ENCODE measurements at regions not wholly inside any gene's neighbourhood (a gene's known extent, or its start where the extent isn't known, plus 50 kb on each side); places are given as distances from the start of the nearest gene placed in this dataset.
"Not testable (repeated sequence)": the region's sequence is repeated elsewhere in the genome, so short reads cannot be mapped to it uniquely, and the experiment has no call there.

DNA sequence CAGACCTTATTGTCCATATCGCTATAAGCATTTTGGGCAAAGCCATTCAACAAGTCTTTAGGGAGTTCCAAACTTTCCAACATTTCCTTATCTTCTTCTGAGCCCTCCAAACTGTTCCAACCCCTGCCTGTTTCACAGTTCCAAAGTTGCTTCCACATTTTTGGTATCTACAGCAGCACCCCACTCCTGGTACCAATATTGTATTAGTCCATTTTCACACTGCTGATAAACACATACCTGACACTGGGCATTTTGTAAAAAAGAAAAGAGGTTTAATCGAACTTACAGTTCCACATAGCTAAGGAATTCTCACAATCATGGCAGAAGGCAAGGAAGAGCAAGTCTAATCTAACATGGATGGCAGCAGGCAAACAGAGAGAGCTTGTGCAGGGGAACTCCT lies 834.1 kb upstream of the GBE1 start:
- no peak for DNase-seq

DNA sequence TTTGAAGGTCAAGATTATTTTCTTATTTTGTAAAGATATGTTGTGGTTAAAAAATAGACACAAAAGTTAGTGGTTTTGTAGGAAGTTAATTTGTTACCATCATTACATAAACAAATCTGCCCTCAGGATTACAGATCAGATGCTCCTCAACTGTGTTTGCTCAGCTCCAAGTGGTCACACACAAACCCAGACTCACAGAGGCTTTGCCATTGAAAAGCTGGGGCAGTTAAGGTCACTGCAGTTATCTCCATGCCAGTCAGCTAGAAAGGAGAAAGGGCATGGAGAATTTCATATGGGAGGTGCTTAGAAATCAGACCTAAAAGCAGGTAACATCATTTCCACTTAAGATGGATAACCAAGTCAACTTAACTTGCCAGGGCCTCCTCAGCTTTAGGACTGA lies 825.7 kb upstream of the GBE1 start:
- DNase-seq, result no peak

DNA sequence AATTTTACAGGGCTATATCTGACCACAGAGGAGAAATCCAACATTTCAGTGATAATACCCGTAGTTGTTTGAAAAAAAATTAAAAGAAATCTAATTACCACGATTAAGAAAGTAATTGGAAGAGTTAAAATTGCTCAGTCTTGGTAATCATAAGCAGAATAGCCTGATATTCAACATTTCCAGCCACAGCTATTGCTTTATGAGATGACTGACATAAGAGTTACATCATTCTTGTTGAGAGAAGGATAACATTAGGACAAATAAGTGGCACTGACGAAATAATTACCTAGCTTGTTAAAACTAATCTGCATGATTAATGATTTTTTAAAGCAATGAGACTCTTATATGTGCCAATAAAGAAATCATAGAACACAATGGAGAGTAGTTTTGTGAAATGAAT lies 825.0 kb upstream of the GBE1 start:
- no peak for DNase-seq

DNA sequence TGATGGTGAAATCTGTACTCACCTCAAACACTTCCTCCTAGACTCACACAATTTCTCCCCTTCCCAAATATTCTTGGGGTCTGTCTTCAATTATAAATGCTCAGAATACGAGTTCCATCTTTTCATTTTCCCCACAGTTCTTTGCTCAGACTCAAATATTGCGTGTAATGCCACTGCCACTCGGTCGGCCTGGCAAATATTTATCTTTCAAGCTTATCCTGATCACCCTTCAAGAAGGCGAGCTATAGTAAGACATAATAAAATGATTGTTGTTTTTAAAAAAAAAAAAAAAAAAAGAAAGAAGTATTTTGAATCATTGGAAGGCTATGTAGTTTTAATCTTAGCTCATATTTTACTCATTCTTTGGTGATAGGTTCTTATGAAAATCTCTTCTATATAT lies 824.6 kb upstream of the GBE1 start:
- not testable (repeated sequence) for DNase-seq

DNA sequence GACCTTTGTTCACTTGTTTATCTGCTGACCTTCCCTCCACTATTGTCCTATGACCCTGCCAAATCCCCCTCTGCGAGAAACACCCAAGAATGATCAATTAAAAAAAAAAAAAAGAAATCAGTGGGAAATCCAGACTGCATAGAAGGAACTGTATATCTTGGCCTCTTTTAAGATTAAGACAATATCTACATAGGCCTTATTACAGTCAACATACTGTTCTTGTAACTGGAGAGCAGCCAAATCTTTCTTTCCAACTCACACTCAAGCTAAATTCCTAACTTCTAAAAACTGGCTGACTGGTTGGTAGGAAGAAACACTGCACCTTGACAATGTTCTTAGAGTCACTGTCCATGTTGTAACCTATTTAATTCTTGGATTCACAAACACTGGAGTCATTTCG lies 824.1 kb upstream of the GBE1 start:
- not testable (repeated sequence) for DNase-seq

DNA sequence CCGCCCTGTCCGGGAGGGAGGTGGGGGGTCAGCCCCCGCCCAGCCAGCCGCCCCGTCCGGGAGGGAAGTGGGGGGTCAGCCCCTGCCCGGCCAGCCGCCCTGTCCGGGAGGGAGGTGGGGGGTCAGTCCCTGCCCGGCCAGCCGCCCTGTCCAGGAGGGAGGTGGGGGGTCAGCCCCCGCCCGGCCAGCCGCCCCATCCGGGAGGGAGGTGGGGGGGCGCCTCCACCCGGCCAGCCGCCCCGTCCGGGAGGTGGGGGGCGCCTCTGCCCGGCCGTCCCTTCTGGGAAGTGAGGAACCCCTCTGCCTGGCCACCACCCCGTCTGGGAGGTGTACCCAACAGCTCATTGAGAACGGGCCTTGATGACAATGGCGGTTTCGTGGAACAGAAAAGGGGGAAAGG lies 823.4 kb upstream of the GBE1 start:
- DNase-seq, result not testable (repeated sequence)

- DNase-seq, result not testable (repeated sequence)
Measured at GRCh38 chr3:82584415-82584814, 823.0 kb upstream of the GBE1 start.

DNA sequence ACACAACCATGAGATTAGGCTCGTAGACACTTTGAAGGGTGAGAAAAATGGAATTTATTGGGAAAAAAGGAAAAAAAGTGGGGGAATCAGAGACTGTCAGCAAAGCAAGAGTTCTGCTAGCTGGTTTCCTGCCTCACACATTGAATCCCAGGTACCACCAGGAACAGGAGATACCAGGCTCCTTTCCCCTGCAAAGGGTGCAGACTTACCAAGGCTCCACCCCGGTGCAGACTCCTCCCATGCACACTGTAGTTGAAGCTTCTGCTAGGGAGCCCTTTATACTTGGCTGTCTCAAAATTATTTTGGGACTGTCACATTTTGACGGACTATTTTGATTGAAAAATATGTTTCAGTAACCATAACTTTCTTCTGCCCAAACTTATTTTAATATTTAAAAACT lies 819.9 kb upstream of the GBE1 start:
- no peak for DNase-seq

GRCh38 chr3:82572721-82573120 lies 811.3 kb upstream of the GBE1 start:
- DNase-seq, result no peak

- DNase-seq, result no peak
Measured at GRCh38 chr3:82568776-82569338, 807.4 kb upstream of the GBE1 start.

GRCh38 chr3:82567029-82567600 lies 805.7 kb upstream of the GBE1 start:
- no peak for DNase-seq

GRCh38 chr3:82562896-82563295 lies 801.5 kb upstream of the GBE1 start:
- DNase-seq, result no peak

DNA sequence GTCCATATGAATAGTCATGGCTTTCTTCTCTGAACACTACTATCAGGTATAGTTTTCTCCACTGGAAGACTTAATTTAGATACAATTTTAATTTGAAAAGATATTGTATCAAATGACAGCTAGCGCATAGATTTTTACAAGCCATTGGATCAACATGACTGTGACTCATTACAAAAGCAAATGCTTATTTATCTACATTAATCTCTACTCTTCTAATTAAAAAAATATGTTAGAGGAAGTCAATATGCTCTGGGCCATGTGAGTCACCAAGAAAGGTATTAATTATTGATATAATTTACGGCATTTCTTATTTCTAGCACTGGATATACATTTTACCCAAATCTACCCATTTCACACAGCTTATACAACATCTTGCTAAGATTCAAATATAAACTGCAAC lies 800.3 kb upstream of the GBE1 start:
- DNase-seq, result no peak

DNA sequence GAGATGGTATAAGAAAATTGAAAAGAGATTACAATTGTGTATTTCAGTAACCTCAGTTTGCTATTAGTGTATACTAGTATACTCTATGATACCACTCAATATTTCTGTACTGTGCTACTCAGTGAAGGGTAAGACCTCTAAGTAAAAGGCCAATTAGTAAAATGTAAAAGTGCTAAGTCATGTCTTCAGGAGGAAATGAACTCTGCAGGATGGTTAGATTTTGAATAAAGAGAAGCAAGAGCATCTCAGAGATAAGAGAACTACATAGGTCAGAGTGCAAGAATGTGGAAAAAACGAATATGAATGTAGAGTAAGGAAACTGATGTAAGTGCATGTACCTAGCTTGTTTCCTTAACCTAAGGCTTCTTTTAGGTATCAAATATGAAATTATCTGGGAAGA lies 796.6 kb upstream of the GBE1 start:
- no peak for DNase-seq

DNA sequence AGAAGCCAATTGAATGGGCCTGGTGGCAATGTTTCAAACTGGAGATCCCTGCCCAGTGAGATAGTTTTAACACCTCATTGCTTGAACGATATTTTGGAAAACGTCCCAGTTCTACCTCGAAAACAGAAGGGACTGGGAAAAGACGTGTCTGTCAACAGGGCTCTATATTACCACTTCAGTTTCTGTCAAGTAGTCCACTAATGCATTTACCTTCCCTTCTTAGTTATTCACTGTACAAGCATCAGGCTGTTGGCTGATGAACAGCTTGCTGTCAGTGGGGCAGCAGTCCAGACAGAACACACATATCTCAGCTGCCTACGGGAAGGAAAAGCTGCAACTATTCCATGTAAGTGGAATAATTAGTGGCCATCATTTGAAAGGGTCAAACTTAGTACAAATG lies 794.7 kb upstream of the GBE1 start:
- DNase-seq, result no peak

DNA sequence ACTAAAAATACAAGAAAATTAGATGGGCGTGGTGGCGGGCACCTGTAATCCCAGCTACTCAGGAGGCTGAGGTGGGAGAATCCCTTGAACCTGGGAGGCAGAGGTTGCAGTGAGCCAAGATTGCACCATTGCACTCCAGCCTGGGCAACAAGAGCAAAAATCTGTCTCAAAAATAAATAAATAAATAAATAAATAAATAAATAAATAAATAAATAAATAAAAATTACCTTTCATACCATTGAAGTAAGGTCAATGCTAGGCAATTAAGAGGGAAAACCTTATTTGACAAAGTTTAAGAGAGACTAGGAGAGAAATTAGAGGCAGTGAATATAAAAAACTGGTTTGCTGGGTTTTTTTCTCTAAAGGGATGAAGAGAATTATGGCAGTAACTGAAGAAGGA lies 781.1 kb upstream of the GBE1 start:
- not testable (repeated sequence) for DNase-seq

- DNase-seq, result no peak
Measured at GRCh38 chr3:82521657-82522056, 760.2 kb upstream of the GBE1 start.

DNA sequence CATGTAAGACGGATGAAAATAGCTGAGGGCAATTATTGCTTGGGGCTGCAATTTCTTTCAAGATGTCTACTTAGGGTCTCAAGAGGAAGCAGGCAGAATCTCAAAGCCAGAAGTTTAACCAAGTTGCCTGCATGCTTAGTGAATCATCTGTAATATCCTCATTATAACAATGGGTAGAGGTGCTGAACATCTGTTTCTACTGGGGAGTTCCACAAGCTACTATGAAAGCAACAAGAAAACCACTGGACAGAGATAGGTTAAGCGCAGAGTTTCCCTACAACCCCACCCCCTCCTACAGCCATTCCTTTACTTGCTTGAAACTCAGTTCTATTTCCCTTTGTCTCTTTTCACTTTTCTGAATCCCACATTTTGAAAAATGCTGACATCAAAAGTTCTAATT lies 759.4 kb upstream of the GBE1 start:
- no peak for DNase-seq

DNA sequence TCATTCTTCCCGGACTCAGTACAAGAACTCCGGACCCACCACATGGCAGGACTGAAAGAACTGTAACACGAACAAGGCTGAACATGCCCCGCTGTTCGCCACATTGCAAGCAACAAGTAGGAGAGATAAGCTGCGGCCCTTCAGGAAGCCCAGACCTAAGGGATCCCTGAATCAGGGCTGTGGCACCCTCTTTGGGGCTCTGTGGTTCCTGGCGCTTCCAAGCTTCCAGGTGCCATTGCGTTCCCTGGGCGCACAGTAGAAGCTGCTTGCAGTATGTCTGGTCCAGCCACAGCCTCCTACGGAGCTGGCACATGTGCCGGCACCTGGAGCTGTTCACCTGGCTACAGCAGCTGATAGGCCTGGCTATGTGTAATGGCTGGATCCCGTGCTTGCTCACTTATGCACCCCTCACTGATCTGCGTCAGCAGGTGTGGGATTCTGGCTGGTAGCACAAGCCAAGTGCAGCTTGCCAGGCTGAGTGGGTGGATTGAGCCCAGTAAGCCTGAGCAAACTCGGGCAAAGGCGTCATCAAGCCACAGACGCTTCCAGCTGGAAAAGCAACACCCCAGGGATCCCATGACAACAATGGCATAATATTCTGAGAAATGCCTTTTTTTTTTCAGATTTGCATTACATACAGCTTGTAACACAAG lies 748.6 kb upstream of the GBE1 start:
- no peak for DNase-seq

- no peak for DNase-seq
Measured at GRCh38 chr3:82509106-82509842, 747.8 kb upstream of the GBE1 start.

GRCh38 chr3:82506204-82506603 lies 744.8 kb upstream of the GBE1 start:
- no peak for DNase-seq

DNA sequence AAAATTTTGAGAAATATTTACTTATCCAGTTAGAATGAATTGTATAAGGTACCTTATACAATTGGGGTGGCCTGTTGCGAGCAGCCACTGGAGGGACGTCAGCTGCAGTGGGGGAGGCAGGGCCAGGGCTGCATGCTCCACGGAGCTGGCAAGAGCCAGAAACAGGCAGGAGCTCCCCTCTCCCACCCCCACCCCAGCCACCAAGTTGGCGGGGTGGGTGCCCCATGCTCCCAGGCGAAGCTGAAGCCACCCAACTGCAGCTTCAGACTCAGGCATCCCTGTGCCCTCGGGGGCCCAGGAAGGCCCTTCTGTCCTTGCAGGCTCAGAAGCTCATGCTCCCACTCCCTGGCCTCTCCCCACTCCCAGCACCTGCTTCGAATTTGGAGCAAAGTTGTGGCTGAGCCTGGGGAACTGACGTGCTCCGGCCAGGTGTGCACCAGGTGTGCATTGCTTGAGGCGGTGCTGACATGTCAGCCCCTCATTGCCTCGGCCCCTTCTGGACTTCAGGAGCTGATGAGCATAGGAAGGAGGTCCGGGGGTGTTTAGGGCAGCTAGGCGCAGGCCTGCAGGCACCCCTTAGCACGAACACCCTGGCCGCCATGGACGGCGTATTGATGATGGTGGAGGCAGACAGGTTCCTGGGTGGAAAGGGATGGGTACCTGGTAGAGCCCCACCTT lies 743.8 kb upstream of the GBE1 start:
- no peak for DNase-seq

DNA sequence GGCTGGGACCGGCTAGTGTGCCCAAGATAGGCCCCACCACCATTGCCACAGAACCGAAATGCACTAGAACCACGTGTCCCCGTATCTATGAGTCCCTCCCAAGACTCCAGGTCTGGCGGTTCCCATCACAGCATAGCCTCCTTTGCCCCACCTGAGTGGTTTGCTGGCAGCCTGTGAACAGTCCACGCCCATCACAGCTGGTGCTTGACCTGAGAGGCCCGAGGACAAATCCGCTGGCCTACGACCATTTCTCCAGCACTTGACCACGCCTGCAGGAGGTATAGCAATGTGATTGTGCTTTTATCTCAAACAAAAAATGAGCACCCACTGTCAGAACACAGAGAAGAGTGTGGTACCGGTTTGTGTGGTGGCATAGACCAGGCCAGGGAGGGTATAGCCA lies 736.7 kb upstream of the GBE1 start:
- DNase-seq, result no peak

All from CD4-positive, alpha-beta T cell treated with Interferon alpha-2 for 1 hour (primary cell).